ENCODE measurements at regions not wholly inside any gene's neighbourhood (a gene's known extent, or its start where the extent isn't known, plus 50 kb on each side); places are given as distances from the start of the nearest gene placed in this dataset.
"Not testable (repeated sequence)": the region's sequence is repeated elsewhere in the genome, so short reads cannot be mapped to it uniquely, and the experiment has no call there.

- no peak overlapping the region for H3K4me3 ChIP-seq (ENCODE audit: low read length)
- no peaks in the 10 kb centered on the region for H3K36me3 ChIP-seq (ENCODE audit: control insufficient read depth, insufficient read depth, low read length)
- H3K9me3 ChIP-seq (ENCODE audit: control insufficient read depth, low read length): no peaks in the 10 kb centered on the region
- H3K9ac ChIP-seq (ENCODE audit: low read length): no peak overlapping the region
- H3K27me3 ChIP-seq (ENCODE audit: control insufficient read depth, insufficient read depth, low read length): no peaks in the 10 kb centered on the region
- peaks cover 8% of the 10 kb centered on the region for H3K4me1 ChIP-seq (ENCODE audit: control insufficient read depth, insufficient read depth, low read length)
Observed at GRCh38 chr7:82593780-82594179, 150.2 kb upstream of the CACNA2D1 start.

GRCh38 chr7:82592416-82592815 lies 148.8 kb upstream of the CACNA2D1 start:
- H3K36me3 ChIP-seq (ENCODE audit: control insufficient read depth, insufficient read depth, low read length): no peaks in the 10 kb centered on the region
- H3K9me3 ChIP-seq (ENCODE audit: control insufficient read depth, low read length): no peaks in the 10 kb centered on the region
- no peak overlapping the region for H3K4me3 ChIP-seq (ENCODE audit: low read length)
- no peak overlapping the region for H3K9ac ChIP-seq (ENCODE audit: low read length)
- H3K4me1 ChIP-seq (ENCODE audit: control insufficient read depth, insufficient read depth, low read length): peaks cover 8% of the 10 kb centered on the region
- H3K27me3 ChIP-seq (ENCODE audit: control insufficient read depth, insufficient read depth, low read length): no peaks in the 10 kb centered on the region

- Histone ChIP-seq H3K27me3 (ENCODE audit: control insufficient read depth, insufficient read depth, low read length) (no peaks in the 10 kb centered on the region), H3K9me3 (ENCODE audit: control insufficient read depth, low read length) (no peaks in the 10 kb centered on the region), H3K4me1 (ENCODE audit: control insufficient read depth, insufficient read depth, low read length) (no peaks in the 10 kb centered on the region), H3K36me3 (ENCODE audit: control insufficient read depth, insufficient read depth, low read length) (no peaks in the 10 kb centered on the region), H3K9ac (ENCODE audit: low read length) (no peak overlapping the region), H3K4me3 (ENCODE audit: low read length) (no peak overlapping the region)
Observed at GRCh38 chr7:82579047-82579446, 135.5 kb upstream of the CACNA2D1 start.

- H3K9me3 ChIP-seq (ENCODE audit: control insufficient read depth, low read length): no peaks in the 10 kb centered on the region
- H3K36me3 ChIP-seq (ENCODE audit: control insufficient read depth, insufficient read depth, low read length): no peaks in the 10 kb centered on the region
- no peak overlapping the region for H3K9ac ChIP-seq (ENCODE audit: low read length)
- H3K27me3 ChIP-seq (ENCODE audit: control insufficient read depth, insufficient read depth, low read length): no peaks in the 10 kb centered on the region
- H3K4me3 ChIP-seq (ENCODE audit: low read length): no peak overlapping the region
- no peaks in the 10 kb centered on the region for H3K4me1 ChIP-seq (ENCODE audit: control insufficient read depth, insufficient read depth, low read length)
Observed at GRCh38 chr7:82578430-82578829, 134.9 kb upstream of the CACNA2D1 start.

DNA sequence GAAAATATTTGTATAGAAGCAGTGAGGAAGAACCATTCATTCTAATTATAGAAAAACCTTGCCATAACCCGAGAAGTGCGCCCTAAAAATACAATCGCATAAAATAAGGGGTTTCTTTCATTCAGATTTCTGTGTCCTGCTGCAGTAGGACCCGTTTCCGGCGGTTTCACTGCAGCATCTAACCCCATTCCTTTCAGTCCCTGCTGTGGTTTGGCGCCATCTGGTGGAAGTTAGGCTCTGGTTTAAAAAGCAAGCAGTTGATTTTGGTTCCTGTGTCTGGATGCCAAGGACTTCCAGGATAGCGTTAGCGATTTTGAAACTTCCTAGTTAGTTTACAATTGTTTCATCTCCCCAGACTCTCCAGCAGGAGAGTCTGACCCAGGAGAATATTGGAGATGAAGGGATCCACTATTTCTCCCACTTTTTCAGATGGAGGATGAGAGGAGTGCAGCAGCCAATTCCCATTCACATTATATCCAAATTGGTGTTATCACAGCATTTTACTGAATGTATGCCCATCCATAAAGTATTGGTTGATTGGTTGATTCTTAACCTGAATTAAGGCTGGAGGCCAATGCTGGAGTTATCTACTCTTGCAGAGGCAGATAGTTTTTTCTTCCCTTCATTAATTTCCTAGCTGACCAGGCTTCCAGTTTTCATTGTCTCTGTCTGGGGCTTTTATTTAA lies 128.8 kb upstream of the CACNA2D1 start:
- no peaks in the 10 kb centered on the region for H3K36me3 ChIP-seq (ENCODE audit: control insufficient read depth, insufficient read depth, low read length)
- H3K9ac ChIP-seq (ENCODE audit: low read length): no peak overlapping the region
- H3K9me3 ChIP-seq (ENCODE audit: control insufficient read depth, low read length): no peaks in the 10 kb centered on the region
- H3K27me3 ChIP-seq (ENCODE audit: control insufficient read depth, insufficient read depth, low read length): no peaks in the 10 kb centered on the region
- no peak overlapping the region for H3K4me3 ChIP-seq (ENCODE audit: low read length)
- peaks cover 7% of the 10 kb centered on the region for H3K4me1 ChIP-seq (ENCODE audit: control insufficient read depth, insufficient read depth, low read length)

GRCh38 chr7:82571047-82571446 lies 127.5 kb upstream of the CACNA2D1 start:
- H3K9me3 ChIP-seq (ENCODE audit: control insufficient read depth, low read length); H3K36me3 ChIP-seq (ENCODE audit: control insufficient read depth, insufficient read depth, low read length); H3K4me1 ChIP-seq (ENCODE audit: control insufficient read depth, insufficient read depth, low read length); H3K4me3 ChIP-seq (ENCODE audit: low read length); H3K9ac ChIP-seq (ENCODE audit: low read length); H3K27me3 ChIP-seq (ENCODE audit: control insufficient read depth, insufficient read depth, low read length): not testable (repeated sequence)

DNA sequence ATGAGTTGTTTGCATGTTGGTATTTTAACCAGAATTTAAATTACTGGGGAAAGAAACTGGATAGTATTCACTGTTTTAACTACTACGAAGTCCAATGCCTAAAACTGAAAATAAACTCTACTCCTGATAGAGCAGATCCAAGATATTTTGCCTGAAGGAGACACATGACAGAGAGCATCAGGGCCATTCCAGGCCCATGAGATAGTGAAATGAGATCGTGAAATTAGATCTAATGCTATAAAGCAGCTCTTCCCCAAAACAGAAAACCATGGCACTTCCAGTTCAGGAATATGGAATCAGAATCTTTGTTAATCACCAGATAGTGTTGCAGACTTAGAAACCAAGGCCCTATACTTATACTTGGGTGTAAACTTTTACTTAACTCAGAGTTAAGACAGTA lies 124.3 kb upstream of the CACNA2D1 start:
- Histone ChIP-seq H3K36me3 (ENCODE audit: control insufficient read depth, insufficient read depth, low read length) (no peaks in the 10 kb centered on the region), H3K27me3 (ENCODE audit: control insufficient read depth, insufficient read depth, low read length) (no peaks in the 10 kb centered on the region), H3K4me3 (ENCODE audit: low read length) (no peak overlapping the region), H3K9me3 (ENCODE audit: control insufficient read depth, low read length) (no peaks in the 10 kb centered on the region), H3K9ac (ENCODE audit: low read length) (no peak overlapping the region), H3K4me1 (ENCODE audit: control insufficient read depth, insufficient read depth, low read length) (peaks cover 7% of the 10 kb centered on the region)

DNA sequence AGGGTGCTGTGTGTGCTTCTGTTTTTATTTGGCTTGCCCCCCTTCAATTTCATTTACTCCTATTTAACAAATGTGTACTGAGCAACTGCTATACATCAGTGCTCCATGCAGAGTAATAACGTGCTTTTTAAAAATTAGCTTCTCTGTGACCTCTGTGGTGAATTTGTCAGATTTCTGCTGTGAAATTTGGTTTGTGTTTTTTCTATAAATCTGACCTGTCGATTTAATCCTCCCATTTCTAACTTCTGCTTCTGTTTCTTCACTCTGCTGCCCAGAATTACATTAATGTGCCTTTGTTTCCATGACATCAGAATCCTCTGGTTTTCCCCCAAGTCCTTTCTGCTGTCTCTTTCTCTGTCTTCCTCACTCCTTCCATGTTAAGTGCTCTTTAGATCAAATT lies 123.8 kb upstream of the CACNA2D1 start:
- H3K9me3 ChIP-seq (ENCODE audit: control insufficient read depth, low read length): no peaks in the 10 kb centered on the region
- H3K9ac ChIP-seq (ENCODE audit: low read length): no peak overlapping the region
- no peaks in the 10 kb centered on the region for H3K27me3 ChIP-seq (ENCODE audit: control insufficient read depth, insufficient read depth, low read length)
- H3K4me1 ChIP-seq (ENCODE audit: control insufficient read depth, insufficient read depth, low read length): peaks cover 4% of the 10 kb centered on the region
- no peak overlapping the region for H3K4me3 ChIP-seq (ENCODE audit: low read length)
- H3K36me3 ChIP-seq (ENCODE audit: control insufficient read depth, insufficient read depth, low read length): no peaks in the 10 kb centered on the region

DNA sequence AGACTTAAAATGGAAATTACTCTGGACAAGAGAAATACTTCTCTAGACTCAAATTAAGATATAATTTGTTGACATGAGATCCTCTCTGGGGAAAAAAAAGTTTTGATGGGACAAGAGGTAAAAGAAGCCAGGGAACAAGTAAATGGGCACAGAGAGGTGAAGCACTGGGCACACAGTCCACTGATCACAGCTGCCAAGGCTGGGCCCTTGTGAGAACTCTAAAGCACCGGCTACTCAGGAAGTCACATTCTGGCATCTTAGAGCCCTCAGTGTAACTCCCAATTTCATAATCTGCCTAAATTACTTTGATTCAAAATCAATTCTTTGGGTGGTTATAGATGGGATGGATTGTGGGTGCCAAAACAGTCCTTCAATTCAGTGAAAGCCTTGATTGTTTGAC lies 123.2 kb upstream of the CACNA2D1 start:
- Histone ChIP-seq H3K9ac (ENCODE audit: low read length) (no peak overlapping the region), H3K9me3 (ENCODE audit: control insufficient read depth, low read length) (no peaks in the 10 kb centered on the region), H3K36me3 (ENCODE audit: control insufficient read depth, insufficient read depth, low read length) (no peaks in the 10 kb centered on the region), H3K27me3 (ENCODE audit: control insufficient read depth, insufficient read depth, low read length) (no peaks in the 10 kb centered on the region), H3K4me1 (ENCODE audit: control insufficient read depth, insufficient read depth, low read length) (no peaks in the 10 kb centered on the region), H3K4me3 (ENCODE audit: low read length) (no peak overlapping the region)

- H3K9me3 ChIP-seq (ENCODE audit: control insufficient read depth, low read length): no peaks in the 10 kb centered on the region
- no peaks in the 10 kb centered on the region for H3K36me3 ChIP-seq (ENCODE audit: control insufficient read depth, insufficient read depth, low read length)
- no peaks in the 10 kb centered on the region for H3K4me1 ChIP-seq (ENCODE audit: control insufficient read depth, insufficient read depth, low read length)
- H3K4me3 ChIP-seq (ENCODE audit: low read length): no peak overlapping the region
- no peaks in the 10 kb centered on the region for H3K27me3 ChIP-seq (ENCODE audit: control insufficient read depth, insufficient read depth, low read length)
- no peak overlapping the region for H3K9ac ChIP-seq (ENCODE audit: low read length)
Observed at GRCh38 chr7:82562716-82563404, 119.3 kb upstream of the CACNA2D1 start.

DNA sequence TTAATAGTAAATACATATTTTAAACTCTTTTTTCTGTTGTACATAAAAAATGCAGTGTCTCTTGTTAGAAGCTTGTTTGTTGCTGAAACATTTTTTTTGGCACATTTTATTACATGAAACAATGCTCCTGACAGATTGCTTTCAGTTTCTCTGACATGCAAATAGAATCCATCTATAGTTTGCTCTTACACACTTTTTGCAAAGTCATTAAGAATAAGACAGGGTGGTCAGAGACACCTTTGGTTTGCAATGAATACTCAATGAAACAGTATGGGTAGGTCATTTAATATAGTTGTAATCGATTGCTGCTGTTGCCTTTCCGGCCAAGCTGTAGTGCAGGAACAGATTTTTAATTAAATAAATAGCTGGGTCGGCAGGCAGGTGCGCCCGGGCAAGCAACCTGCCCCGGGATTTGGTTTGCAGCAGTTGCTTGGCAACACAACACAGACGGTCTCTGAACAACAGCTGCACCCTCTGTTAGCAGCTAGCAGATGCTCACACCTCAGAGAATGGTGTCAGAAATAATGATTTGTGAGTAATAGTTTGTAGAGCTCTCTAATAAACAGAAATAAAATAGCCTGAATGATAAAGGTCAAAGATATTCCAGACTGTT lies 115.7 kb upstream of the CACNA2D1 start:
- Histone ChIP-seq H3K36me3 (ENCODE audit: control insufficient read depth, insufficient read depth, low read length) (no peaks in the 10 kb centered on the region), H3K27me3 (ENCODE audit: control insufficient read depth, insufficient read depth, low read length) (no peaks in the 10 kb centered on the region), H3K9me3 (ENCODE audit: control insufficient read depth, low read length) (no peaks in the 10 kb centered on the region), H3K4me1 (ENCODE audit: control insufficient read depth, insufficient read depth, low read length) (no peaks in the 10 kb centered on the region), H3K4me3 (ENCODE audit: low read length) (no peak overlapping the region), H3K9ac (ENCODE audit: low read length) (peak overlapping the region; percentile 8)

GRCh38 chr7:82549616-82550285 lies 106.2 kb upstream of the CACNA2D1 start:
- Histone ChIP-seq H3K36me3 (ENCODE audit: control insufficient read depth, insufficient read depth, low read length) (no peaks in the 10 kb centered on the region), H3K9me3 (ENCODE audit: control insufficient read depth, low read length) (no peaks in the 10 kb centered on the region), H3K9ac (ENCODE audit: low read length) (no peak overlapping the region), H3K4me1 (ENCODE audit: control insufficient read depth, insufficient read depth, low read length) (peaks cover 16% of the 10 kb centered on the region), H3K27me3 (ENCODE audit: control insufficient read depth, insufficient read depth, low read length) (no peaks in the 10 kb centered on the region), H3K4me3 (ENCODE audit: low read length) (no peak overlapping the region)
